IMR-90 (cell line): ENCODE measurements at regions not wholly inside any gene's neighbourhood (a gene's known extent, or its start where the extent isn't known, plus 50 kb on each side); places are given as distances from the start of the nearest gene placed in this dataset.

Experiments used
- ATAC-seq: fragments of 200-7000 bp; cut with Tn5 transposase; 2 replicates; pipeline ENCODE4 v1.9.1; 2020; ENCODE audit warnings: low read depth, mild to moderate bottlenecking, moderate library complexity
- BruUV-seq: library from RNA; stranded (reverse); fragments of 400-500 nt; replicated peaks from 2 replicates; lab custom pipeline; 2021; lab: Mats Ljungman, UMichigan
- CTCF ChIA-PET: fragments of 300-600 bp; formaldehyde crosslinking; extraction: SDS; loops from one replicate; lab custom pipeline; 2021; ENCODE audit warnings: antibody characterized with exemption; lab: Yijun Ruan, JAX
- POLR2A ChIA-PET: fragments of 300-600 bp; sonication (Branson Sonifier 250); formaldehyde crosslinking; loops from one replicate; lab custom pipeline; 2022; ENCODE audit warnings: antibody characterized with exemption; ENCODE audit not compliant: unreplicated experiment; lab: Charles Lee
- DNase-seq: peaks from one replicate; pipeline ENCODE4 v3.0.0; 2013
- H2AFZ ChIP-seq: replicated peaks from 2 replicates; pipeline ENCODE3; 2013; ENCODE audit warnings: low read length, mild to moderate bottlenecking; ENCODE audit not compliant: poor library complexity
- H2AK5ac ChIP-seq: 2 replicates; pipeline ENCODE4 v1.6.1; 2013; ENCODE audit warnings: low read depth, low read length, inconsistent platforms
- H2AK9ac ChIP-seq: replicated peaks from 2 replicates; pipeline ENCODE3; 2013; ENCODE audit warnings: mild to moderate bottlenecking, low read depth, low read length, moderate library complexity; ENCODE audit not compliant: poor library complexity
- H2BK120ac ChIP-seq: 2 replicates; pipeline ENCODE4 v1.6.1; 2013; ENCODE audit warnings: low read depth, low read length, inconsistent platforms
- H2BK15ac ChIP-seq: 3 replicates; pipeline ENCODE4 v1.6.1; 2013; ENCODE audit warnings: low read depth, low read length, inconsistent platforms
- H2BK20ac ChIP-seq: 2 replicates; pipeline ENCODE4 v1.6.1; 2013; ENCODE audit warnings: low read depth, mild to moderate bottlenecking, inconsistent platforms, low read length, moderate library complexity
- H2BK5ac ChIP-seq: 2 replicates; pipeline ENCODE4 v1.6.1; 2013; ENCODE audit warnings: mild to moderate bottlenecking, low read depth, low read length, inconsistent platforms; ENCODE audit not compliant: poor library complexity, severe bottlenecking
- H3K14ac ChIP-seq: replicated peaks from 2 replicates; pipeline ENCODE4 v1.6.1; 2013; ENCODE audit warnings: low read depth, low read length, inconsistent platforms
- H3K18ac ChIP-seq: 2 replicates; pipeline ENCODE4 v1.6.1; 2013; ENCODE audit warnings: low read depth, low read length, control low read depth
- H3K23ac ChIP-seq: 2 replicates; pipeline ENCODE4 v1.6.1; 2013; ENCODE audit warnings: low read depth, low read length, inconsistent platforms
- H3K27ac ChIP-seq: 2 replicates; pipeline ENCODE4 v1.5.1; 2013; ENCODE audit warnings: mild to moderate bottlenecking, control low read depth, low read length; ENCODE audit not compliant: insufficient read depth
- H3K27me3 ChIP-seq: 2 replicates; pipeline ENCODE4 v1.6.1; 2013; ENCODE audit warnings: low read length; ENCODE audit not compliant: control insufficient read depth, insufficient read depth
- H3K36me3 ChIP-seq: 2 replicates; pipeline ENCODE4 v1.6.1; 2013; ENCODE audit warnings: low read length, mixed read lengths; ENCODE audit not compliant: control insufficient read depth, insufficient read depth
- H3K4ac ChIP-seq: 2 replicates; pipeline ENCODE4 v1.6.1; 2013; ENCODE audit warnings: low read depth, low read length, inconsistent platforms
- H3K4me1 ChIP-seq: 2 replicates; pipeline ENCODE4 v1.6.1; 2013; ENCODE audit warnings: low read length, mixed read lengths; ENCODE audit not compliant: control insufficient read depth, insufficient read depth
- H3K4me2 ChIP-seq: 2 replicates; pipeline ENCODE4 v1.6.1; 2013; ENCODE audit warnings: low read depth, mild to moderate bottlenecking, control low read depth, low read length, moderate library complexity
- H3K4me3 ChIP-seq: 2 replicates; pipeline ENCODE4 v1.5.1; 2013; ENCODE audit warnings: low read depth, mild to moderate bottlenecking, control low read depth, low read length, moderate library complexity; ENCODE audit not compliant: insufficient read depth
- H3K56ac ChIP-seq: 2 replicates; pipeline ENCODE4 v1.6.1; 2013; ENCODE audit warnings: low read length, inconsistent platforms; ENCODE audit not compliant: insufficient read depth; ENCODE audit errors: extremely low read depth
- H3K79me1 ChIP-seq, 2 experiments: 2 replicates each; pipeline ENCODE4 v1.6.1; 2013; ENCODE audit warnings: low read length in 2 of 2, inconsistent platforms in 1 of 2, low read depth in 1 of 2
- H3K9ac ChIP-seq: 2 replicates; pipeline ENCODE4 v1.6.1; 2013; ENCODE audit warnings: low read depth, low read length, control low read depth
- H3K9me1 ChIP-seq: 2 replicates; pipeline ENCODE4 v1.6.1; 2013; ENCODE audit warnings: low read length, inconsistent platforms; ENCODE audit not compliant: insufficient read depth
- H3K9me3 ChIP-seq: 2 replicates; pipeline ENCODE4 v1.6.1; 2013; ENCODE audit warnings: low read length; ENCODE audit not compliant: control insufficient read depth, insufficient read depth
- H4K20me1 ChIP-seq: 2 replicates; pipeline ENCODE4 v1.6.1; 2013; ENCODE audit warnings: low read length, inconsistent platforms; ENCODE audit not compliant: insufficient read depth
- H4K5ac ChIP-seq: 2 replicates; pipeline ENCODE4 v1.6.1; 2013; ENCODE audit warnings: mild to moderate bottlenecking, low read depth, low read length, control low read depth
- H4K8ac ChIP-seq, 2 experiments: 2 replicates each; pipeline ENCODE4 v1.6.1; 2013; ENCODE audit warnings: low read depth in 2 of 2, low read length in 2 of 2, control low read depth in 1 of 2, inconsistent platforms in 1 of 2
- H4K91ac ChIP-seq: 2 replicates; pipeline ENCODE4 v1.6.1; 2013; ENCODE audit warnings: low read depth, low read length, inconsistent platforms; ENCODE audit not compliant: insufficient read depth
- RFX5 ChIP-seq: IDR thresholded peaks from 2 replicates; pipeline ENCODE4 v1.8.0; 2012; ENCODE audit warnings: low read depth, mild to moderate bottlenecking, low read length, moderate library complexity
- WGBS, 2 experiments: methylation state at CpG; one replicate each; pipeline versions ENCODE4 v1.1.5 to v1.1.7; 2013; ENCODE audit warnings: missing lambda C conversion rate in 2 of 2; ENCODE audit not compliant: insufficient read length in 1 of 2; ENCODE audit errors: extremely low coverage in 2 of 2; 5-methylcytosine and 5-hydroxymethylcytosine counted together
- dilution Hi-C: fragments of 300-500 bp; cut with HindIII; formaldehyde crosslinking; loops from one replicate; pipeline ENCODE4 v1.14.3; 2018; ENCODE audit warnings: low sequenced_read_pairs; ENCODE audit not compliant: unreplicated experiment
- in situ Hi-C: fragments of 300-500 bp; cut with MboI; formaldehyde crosslinking; loops from 3 replicates; pipeline ENCODE4 v1.14.3; 2019; ENCODE audit warnings: low sequenced_read_pairs, inconsistent platforms, mixed read lengths
- intact Hi-C: fragments of 100-400 bp; cut with micrococcal nuclease; formaldehyde crosslinking; loops from 2 replicates; pipeline ENCODE4 v1.10.0; 2022

GRCh38 chr5:8280711-8281363 is 411.9 kb downstream of the MTRR start:
- Histone ChIP-seq H3K27ac (no peak overlapping the region), H3K23ac (no peak overlapping the region), H3K56ac (no peak overlapping the region), H4K20me1 (no peaks in the 10 kb centered on the region), H4K91ac (no peak overlapping the region), H2AK5ac (no peak overlapping the region), H2BK15ac (no peak overlapping the region), H4K5ac (no peak overlapping the region), H3K4me1 (no peaks in the 10 kb centered on the region), H2BK20ac (no peak overlapping the region), H2AK9ac (no peak overlapping the region), H3K36me3 (no peaks in the 10 kb centered on the region), H3K18ac (no peak overlapping the region), H2BK120ac (no peak overlapping the region), H2BK5ac (no peak overlapping the region), H3K9ac (no peak overlapping the region), H2AFZ (no peak overlapping the region), H3K79me1 (no peaks in the 10 kb centered on the region), H3K14ac (no peak overlapping the region), H3K4me3 (no peak overlapping the region), H3K9me3 (no peaks in the 10 kb centered on the region), H3K27me3 (no peaks in the 10 kb centered on the region), H3K4ac (no peak overlapping the region), H3K4me2 (no peak overlapping the region), H4K8ac (no peak overlapping the region), H3K9me1 (no peaks in the 10 kb centered on the region)
- WGBS, 2 experiments = no CpG with 5 or more reads among the region's 4 CpGs
- TF ChIP-seq RFX5 = no peak
- intact Hi-C loops (no loop called here), dilution Hi-C loops (no loop called here), in situ Hi-C loops (no loop called here)
- DNase-seq (no peak), ATAC-seq (no peak)
- ChIA-PET POLR2A (no interaction called here), CTCF (no interaction called here)
- BruUV-seq = no TSS peak
